Neural crest cell (in vitro differentiated cells): ENCODE measurements at regions not wholly inside any gene's neighbourhood (a gene's known extent, or its start where the extent isn't known, plus 50 kb on each side); places are given as distances from the start of the nearest gene placed in this dataset.
"Not testable (repeated sequence)": the region's sequence is repeated elsewhere in the genome, so short reads cannot be mapped to it uniquely, and the experiment has no call there.

ENCODE experiments used
- DNase-seq: peaks from one replicate; pipeline ENCODE4 v3.0.0; 2021; ENCODE audit warnings: low read depth, mixed read lengths, low spot score
- H3K27ac Mint-ChIP-seq: one replicate; pipeline ENCODE4 v1.8.0; 2021; ENCODE audit warnings: mild to moderate bottlenecking, mixed read lengths; ENCODE audit not compliant: unreplicated experiment
- H3K27me3 Mint-ChIP-seq: 2 replicates; pipeline ENCODE4 v1.8.0; 2021; ENCODE audit warnings: low read depth, mild to moderate bottlenecking, mixed read lengths
- H3K36me3 Mint-ChIP-seq: 2 replicates; pipeline ENCODE4 v1.8.0; 2021; ENCODE audit warnings: low read depth, mild to moderate bottlenecking, mixed read lengths
- H3K4me1 Mint-ChIP-seq: 2 replicates; pipeline ENCODE4 v1.8.0; 2021; ENCODE audit warnings: mixed read lengths
- H3K4me3 Mint-ChIP-seq: one replicate; pipeline ENCODE4 v1.8.0; 2021; ENCODE audit warnings: mild to moderate bottlenecking, mixed read lengths
- H3K9me3 Mint-ChIP-seq: 2 replicates; pipeline ENCODE4 v1.8.0; 2021; ENCODE audit warnings: mixed read lengths
- CTCF ChIP-seq: fragments of 200-600 bp; sonication (generic); conservative IDR thresholded peaks from 2 replicates; pipeline ENCODE4 v1.5.0; 2021; ENCODE audit warnings: antibody characterized with exemption, mild to moderate bottlenecking

DNA sequence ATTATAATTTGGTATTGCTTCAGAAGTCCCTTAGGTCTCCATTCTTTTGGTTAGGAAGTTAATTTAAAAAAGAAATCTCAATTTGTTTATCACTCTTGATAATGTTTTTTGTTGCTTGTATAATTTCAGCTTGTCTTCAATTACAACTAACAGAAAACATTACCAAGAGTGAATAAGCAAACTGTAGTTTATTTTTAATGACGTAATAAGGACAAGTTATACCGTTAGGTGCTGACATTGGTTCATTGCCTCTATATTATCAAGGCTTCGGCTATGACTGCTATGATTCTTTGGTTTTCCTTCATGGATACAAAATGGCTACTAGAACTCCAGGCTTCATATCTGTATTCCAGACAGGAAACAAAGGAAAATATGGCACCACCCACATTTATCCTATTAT is 220.6 kb downstream of the PTGER3 start:
- Mint-ChIP-seq H3K4me3 (no peak overlapping the region), H3K4me1 (no peaks in the 10 kb centered on the region)

DNA sequence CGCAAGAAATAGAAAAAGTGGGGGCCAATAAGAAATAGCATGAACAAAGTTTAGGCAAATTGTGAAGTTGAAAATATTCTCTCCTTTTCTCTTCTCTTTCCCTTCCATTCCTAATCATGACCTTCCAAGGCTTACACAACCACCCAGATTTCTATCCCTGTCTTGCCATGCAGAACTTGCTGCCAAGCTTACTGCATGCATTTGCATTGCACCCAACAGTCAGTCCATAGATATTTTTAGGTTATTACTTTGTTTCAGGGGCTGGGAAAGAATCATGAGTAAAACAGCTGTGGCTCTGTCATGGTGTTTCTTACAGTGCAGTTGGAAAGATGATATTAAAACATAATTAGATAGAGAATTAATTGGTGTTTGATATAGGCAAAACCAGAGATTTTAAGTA is 219.4 kb downstream of the PTGER3 start:
- DNase-seq = no peak
- H3K36me3 Mint-ChIP-seq = no peaks in the 10 kb centered on the region
- peaks cover 15% of the 10 kb centered on the region for H3K27me3 Mint-ChIP-seq
- H3K27ac Mint-ChIP-seq = no peak overlapping the region
- no peaks in the 10 kb centered on the region for H3K4me1 Mint-ChIP-seq
- peaks cover 4% of the 10 kb centered on the region for H3K9me3 Mint-ChIP-seq
- TF ChIP-seq CTCF = no peak
- no peak overlapping the region for H3K4me3 Mint-ChIP-seq

More for the DNA sequence above, 220.6 kb downstream of the PTGER3 start:
- Mint-ChIP-seq H3K27ac (no peak overlapping the region), H3K27me3 (peaks cover 16% of the 10 kb centered on the region), H3K36me3 (no peaks in the 10 kb centered on the region), H3K9me3 (peaks cover 4% of the 10 kb centered on the region)
- no peak for DNase-seq
- TF ChIP-seq CTCF = no peak

DNA sequence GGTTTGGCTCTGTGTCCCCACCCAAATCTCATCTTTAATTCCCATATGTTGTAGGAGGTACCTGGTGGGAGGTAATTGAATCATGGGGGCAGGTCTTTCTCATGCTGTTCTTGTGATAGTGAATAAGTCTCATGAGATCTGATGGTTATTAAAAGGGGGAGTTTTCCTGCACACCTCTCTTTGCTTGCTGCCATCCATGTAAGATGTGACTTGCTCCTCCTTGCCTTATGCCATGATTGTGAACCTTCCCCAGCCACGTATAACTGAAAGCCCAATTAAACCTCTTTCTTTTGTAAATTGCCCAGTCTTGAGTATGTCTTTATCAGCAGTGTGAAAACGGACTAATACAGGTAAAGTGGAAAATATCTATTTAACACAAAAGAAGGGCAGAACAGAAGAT is 213.3 kb downstream of the PTGER3 start:
- H3K4me3 Mint-ChIP-seq, DNase-seq, H3K36me3 Mint-ChIP-seq, H3K27me3 Mint-ChIP-seq, H3K9me3 Mint-ChIP-seq, H3K27ac Mint-ChIP-seq, H3K4me1 Mint-ChIP-seq: not testable (repeated sequence)

GRCh38 chr1:70836456-70836855 is 211.2 kb downstream of the PTGER3 start:
- H3K4me3 Mint-ChIP-seq = no peak overlapping the region

GRCh38 chr1:70840260-70840953 is 207.2 kb downstream of the PTGER3 start:
- H3K4me3 Mint-ChIP-seq = no peak overlapping the region
- H3K9me3 Mint-ChIP-seq = no peaks in the 10 kb centered on the region

More at GRCh38 chr1:70836456-70836855, 211.2 kb downstream of the PTGER3 start:
- no peak overlapping the region for H3K27ac Mint-ChIP-seq
- H3K36me3 Mint-ChIP-seq = no peaks in the 10 kb centered on the region
- no peak for TF ChIP-seq CTCF
- no peaks in the 10 kb centered on the region for H3K9me3 Mint-ChIP-seq
- H3K4me1 Mint-ChIP-seq = no peaks in the 10 kb centered on the region
- no peaks in the 10 kb centered on the region for H3K27me3 Mint-ChIP-seq
- DNase-seq = no peak

More at GRCh38 chr1:70840260-70840953, 207.2 kb downstream of the PTGER3 start:
- Mint-ChIP-seq H3K36me3 (no peaks in the 10 kb centered on the region), H3K27me3 (peaks cover 8% of the 10 kb centered on the region), H3K27ac (no peak overlapping the region), H3K4me1 (no peaks in the 10 kb centered on the region)
- no peak for TF ChIP-seq CTCF
- DNase-seq = no peak
